CD4-positive, alpha-beta memory T cell (primary cell): ENCODE measurements at regions not wholly inside any gene's neighbourhood (a gene's known extent, or its start where the extent isn't known, plus 50 kb on each side); places are given as distances from the start of the nearest gene placed in this dataset.

ENCODE experiments used
- CTCF ChIA-PET: fragments of 350-600 bp; sonication (Branson Sonifier 250); formaldehyde crosslinking; loops from one replicate; lab custom pipeline; 2021; ENCODE audit warnings: inconsistent platforms; ENCODE audit not compliant: partially characterized antibody; lab: Charles Lee
- POLR2A ChIA-PET: fragments of 350-600 bp; sonication (Branson Sonifier 250); formaldehyde crosslinking; loops from one replicate; lab custom pipeline; 2021; ENCODE audit not compliant: partially characterized antibody; lab: Charles Lee
- DNase-seq, 5 donors: peaks; one replicate each; pipeline versions ENCODE4 v3.0.0 to v3.0.0-alpha.2; 2020 to 2022; ENCODE audit warnings: mixed read lengths in 1 of 5
- H3K27ac ChIP-seq: one replicate; pipeline ENCODE4 v1.7.0; 2013; ENCODE audit warnings: low read depth, low read length
- H3K27me3 ChIP-seq: 2 replicates; pipeline ENCODE4 v1.7.0; 2013; ENCODE audit warnings: mild to moderate bottlenecking, low read length, moderate library complexity; ENCODE audit not compliant: insufficient read depth
- H3K36me3 ChIP-seq: 2 replicates; pipeline ENCODE4 v1.7.0; 2013; ENCODE audit warnings: mild to moderate bottlenecking, low read length, moderate library complexity; ENCODE audit not compliant: insufficient read depth
- H3K4me1 ChIP-seq: 2 replicates; pipeline ENCODE4 v1.7.0; 2013; ENCODE audit warnings: mild to moderate bottlenecking, low read length, moderate library complexity; ENCODE audit not compliant: insufficient read depth
- H3K4me3 ChIP-seq, 2 donors: one replicate each; pipeline ENCODE4 v1.7.0; 2013; ENCODE audit warnings: low read length in 2 of 2, mild to moderate bottlenecking in 1 of 2
- H3K9me3 ChIP-seq, 2 donors: one replicate each; pipeline ENCODE4 v1.7.0; 2013; ENCODE audit warnings: low read length in 2 of 2, control low read depth in 1 of 2; ENCODE audit not compliant: control insufficient read depth in 1 of 2
- H3K27ac Mint-ChIP-seq, 7 donors: one replicate each; pipeline ENCODE4 v1.8.0; 2020 to 2021; ENCODE audit warnings: mixed read lengths in 7 of 7, mild to moderate bottlenecking in 6 of 7, inconsistent platforms in 3 of 7, moderate library complexity in 3 of 7
- H3K27me3 Mint-ChIP-seq, 2 donors: one replicate each; pipeline ENCODE4 v1.8.0; 2020 to 2021; ENCODE audit warnings: mixed read lengths in 2 of 2
- H3K36me3 Mint-ChIP-seq, 2 donors: one replicate each; pipeline ENCODE4 v1.8.0; 2020 to 2021; ENCODE audit warnings: mixed read lengths in 2 of 2, inconsistent platforms in 1 of 2, mild to moderate bottlenecking in 1 of 2
- H3K4me1 Mint-ChIP-seq, 4 donors: one replicate each; pipeline ENCODE4 v1.8.0; 2020 to 2021; ENCODE audit warnings: mixed read lengths in 4 of 4, mild to moderate bottlenecking in 1 of 4
- H3K4me3 Mint-ChIP-seq, 8 donors: one replicate each; pipeline ENCODE4 v1.8.0; 2020 to 2021; ENCODE audit warnings: mixed read lengths in 8 of 8, mild to moderate bottlenecking in 7 of 8, moderate library complexity in 6 of 8, inconsistent platforms in 3 of 8
- H3K9me3 Mint-ChIP-seq, 8 donors: one replicate each; pipeline ENCODE4 v1.8.0; 2020 to 2021; ENCODE audit warnings: mixed read lengths in 8 of 8, mild to moderate bottlenecking in 5 of 8, inconsistent platforms in 3 of 8, moderate library complexity in 1 of 8
- intact Hi-C: fragments of 100-400 bp; cut with micrococcal nuclease; formaldehyde crosslinking; loops from one replicate; pipeline ENCODE4 v1.15.1; 2023

DNA sequence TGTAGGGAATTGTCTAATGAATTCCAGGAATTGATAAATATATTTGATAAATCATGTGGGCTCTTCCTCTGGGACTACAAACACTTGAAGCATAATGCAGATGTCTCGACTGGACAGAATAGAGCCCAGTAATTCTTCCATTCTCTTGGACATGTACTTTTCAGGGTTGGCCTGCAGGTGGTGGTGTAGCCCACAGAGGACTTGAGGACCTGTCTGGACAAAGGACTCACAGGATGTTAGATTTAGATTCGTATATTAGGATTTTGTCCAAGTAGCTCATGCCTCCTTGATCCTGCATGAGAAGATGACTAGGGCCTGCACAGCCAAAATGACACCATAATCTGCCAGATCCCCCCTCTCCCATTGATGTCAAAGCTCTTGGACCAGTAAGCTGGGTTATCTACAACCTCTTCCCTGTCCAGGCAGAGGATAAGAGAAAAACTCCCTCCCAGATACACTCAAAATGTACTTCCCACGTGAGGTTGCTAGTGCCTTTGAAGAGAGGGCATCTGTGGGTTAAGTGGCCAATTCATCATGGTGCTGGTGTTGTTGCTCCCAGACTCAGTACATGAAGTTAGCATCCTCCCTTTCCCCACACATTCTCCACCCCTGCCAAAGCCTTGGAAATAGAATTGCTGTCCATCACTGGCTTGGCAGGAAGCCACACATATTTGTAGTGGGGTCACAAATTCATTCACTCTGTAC lies 88.6 kb upstream of the ZNF280D start:
- Mint-ChIP-seq H3K27ac (peak overlapping the region in 1 of 7 donors; percentile 42), H3K36me3 (no peaks in the 10 kb centered on the region), H3K27me3 (no peaks in the 10 kb centered on the region), H3K4me3 (no peak overlapping the region), H3K4me1 (no peaks in the 10 kb centered on the region), H3K9me3 (no peaks in the 10 kb centered on the region)
- Histone ChIP-seq H3K36me3 (no peaks in the 10 kb centered on the region), H3K27me3 (no peaks in the 10 kb centered on the region), H3K4me1 (no peaks in the 10 kb centered on the region), H3K4me3 (no peak overlapping the region), H3K9me3 (no peaks in the 10 kb centered on the region), H3K27ac (no peak overlapping the region)
- peak in 4 of 5 donors; percentile 29 to 46 (median 38) for DNase-seq
- POLR2A ChIA-PET, result no interaction called here
- intact Hi-C loops, result loop anchor here (5.0 kb wide), 1 partner anchor 390 kb away; no protein-coding TSS in a partner anchor
- CTCF ChIA-PET, result interaction anchor here (0.7 to 3.4 kb wide), 5 partner anchors 8 to 485 kb away, joined by 3 to 19 read pairs (median 4); no protein-coding TSS in a partner anchor

DNA sequence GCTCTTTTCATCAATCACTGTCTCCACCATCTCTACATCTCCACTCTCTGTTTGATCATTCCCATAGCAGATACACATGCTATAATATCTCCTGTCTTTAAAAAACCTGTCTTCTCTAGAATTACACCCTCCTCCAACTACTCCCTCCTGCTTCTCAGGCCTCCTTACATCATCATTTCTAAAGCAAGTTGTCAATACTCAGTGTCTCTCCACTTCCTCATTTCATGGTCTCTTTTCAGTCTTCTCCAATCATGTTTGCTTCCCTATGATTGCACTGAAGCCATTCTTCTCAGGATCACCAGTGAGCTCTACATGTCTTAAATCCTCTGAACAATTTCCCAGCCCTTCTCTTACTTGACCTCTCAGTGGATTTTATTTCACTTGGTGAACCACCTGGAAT lies 87.0 kb upstream of the ZNF280D start:
- Mint-ChIP-seq H3K9me3 (no peaks in the 10 kb centered on the region), H3K36me3 (no peaks in the 10 kb centered on the region), H3K4me3 (no peak overlapping the region), H3K27ac (peak overlapping the region in 1 of 7 donors; percentile 13), H3K27me3 (no peaks in the 10 kb centered on the region), H3K4me1 (peaks cover 0 to under 1% (median 0%) of the 10 kb centered on the region in 4 donors)
- CTCF ChIA-PET, result interaction anchor here (1.3 kb wide), 1 partner anchor 486 kb away, joined by 5 read pairs; no protein-coding TSS in a partner anchor
- no peak overlapping the region for H3K27ac ChIP-seq
- no peaks in the 10 kb centered on the region for H3K4me1 ChIP-seq
- no peak for DNase-seq
- no peaks in the 10 kb centered on the region for H3K36me3 ChIP-seq
- POLR2A ChIA-PET, result no interaction called here
- intact Hi-C loops, result loop anchor here (5.0 kb wide), 1 partner anchor 392 kb away; no protein-coding TSS in a partner anchor
- no peaks in the 10 kb centered on the region for H3K9me3 ChIP-seq
- H3K27me3 ChIP-seq, result no peaks in the 10 kb centered on the region
- H3K4me3 ChIP-seq, result no peak overlapping the region

DNA sequence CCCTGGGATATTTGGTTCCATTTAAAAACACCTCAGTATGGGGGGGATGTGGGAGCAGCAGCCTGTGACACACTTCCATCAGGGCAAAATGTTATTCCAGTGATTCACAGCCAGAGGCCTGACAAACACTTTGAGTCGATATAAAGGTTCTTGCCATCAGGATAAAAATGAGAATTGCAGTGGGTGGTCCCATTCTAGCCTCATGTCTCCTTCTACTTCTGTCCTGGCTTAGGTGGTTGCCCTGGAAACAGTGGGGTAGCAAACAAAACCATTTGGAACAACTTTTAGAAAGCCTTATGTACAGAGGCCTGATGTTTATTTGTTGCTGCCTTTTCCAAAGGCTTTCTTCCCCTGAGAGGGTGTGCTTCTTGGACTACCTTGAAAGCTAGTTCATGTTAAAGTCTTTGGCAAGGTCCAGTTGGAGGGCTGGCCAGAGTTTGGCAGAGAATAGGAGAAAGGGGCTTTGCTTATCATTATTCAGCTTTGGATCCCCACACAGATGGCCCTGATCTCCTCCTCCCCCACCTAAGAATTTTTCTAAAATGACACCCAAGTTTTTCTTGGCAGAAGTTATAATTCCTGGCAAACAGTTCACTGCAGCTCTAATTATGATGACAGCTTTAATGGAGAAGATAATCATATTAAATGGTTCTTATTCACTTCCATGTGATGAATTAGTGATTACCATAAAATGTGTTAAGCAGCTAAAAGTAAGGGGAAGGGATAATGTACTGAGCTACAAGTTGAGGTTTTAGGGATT lies 84.2 kb upstream of the ZNF280D start:
- DNase-seq, result no peak
- no peaks in the 10 kb centered on the region for H3K27me3 Mint-ChIP-seq
- Histone ChIP-seq H3K36me3 (no peaks in the 10 kb centered on the region), H3K4me3 (no peak overlapping the region), H3K4me1 (no peaks in the 10 kb centered on the region), H3K27ac (no peak overlapping the region), H3K27me3 (no peaks in the 10 kb centered on the region), H3K9me3 (no peaks in the 10 kb centered on the region)
- H3K4me3 Mint-ChIP-seq, result no peak overlapping the region
- H3K27ac Mint-ChIP-seq, result no peak overlapping the region
- intact Hi-C loops, result no loop called here
- H3K9me3 Mint-ChIP-seq, result no peaks in the 10 kb centered on the region
- ChIA-PET CTCF (interaction anchor here (1.4 kb wide), 1 partner anchor 489 kb away, joined by 3 read pairs; no protein-coding TSS in a partner anchor), POLR2A (no interaction called here)
- no peaks in the 10 kb centered on the region for H3K36me3 Mint-ChIP-seq
- H3K4me1 Mint-ChIP-seq, result peaks cover 2 to 7% (median 5%) of the 10 kb centered on the region in 4 donors

DNA sequence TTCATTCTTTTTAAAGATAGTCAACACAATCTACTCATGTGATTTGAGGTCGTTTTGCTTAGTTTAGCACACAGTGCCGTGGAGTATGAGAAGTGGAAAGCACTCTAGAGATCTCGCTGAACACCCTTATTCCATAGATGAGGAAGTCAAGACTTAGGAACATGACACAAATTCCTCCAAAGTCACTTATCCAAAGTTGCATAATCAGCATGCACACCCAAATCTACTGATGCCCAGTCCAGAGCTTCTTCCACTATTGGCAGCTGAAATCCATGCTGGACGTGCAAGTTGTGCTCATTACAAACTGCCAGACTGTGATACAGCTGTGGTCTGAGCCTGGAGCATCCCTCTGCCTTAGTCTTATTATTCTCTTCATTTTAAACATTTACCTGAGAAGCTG lies 83.5 kb upstream of the ZNF280D start:
- Histone ChIP-seq H3K27ac (no peak overlapping the region), H3K27me3 (no peaks in the 10 kb centered on the region), H3K4me3 (no peak overlapping the region), H3K9me3 (no peaks in the 10 kb centered on the region), H3K36me3 (no peaks in the 10 kb centered on the region), H3K4me1 (no peaks in the 10 kb centered on the region)
- CTCF ChIA-PET, result interaction anchor here (1.3 kb wide), 1 partner anchor 397 kb away, joined by 3 read pairs; no protein-coding TSS in a partner anchor
- DNase-seq, result no peak
- H3K4me3 Mint-ChIP-seq, result no peak overlapping the region
- no peak overlapping the region for H3K27ac Mint-ChIP-seq
- no peaks in the 10 kb centered on the region for H3K36me3 Mint-ChIP-seq
- intact Hi-C loops, result no loop called here
- no peaks in the 10 kb centered on the region for H3K27me3 Mint-ChIP-seq
- peaks cover 2 to 7% (median 5%) of the 10 kb centered on the region in 4 donors for H3K4me1 Mint-ChIP-seq
- POLR2A ChIA-PET, result no interaction called here
- H3K9me3 Mint-ChIP-seq, result no peaks in the 10 kb centered on the region

DNA sequence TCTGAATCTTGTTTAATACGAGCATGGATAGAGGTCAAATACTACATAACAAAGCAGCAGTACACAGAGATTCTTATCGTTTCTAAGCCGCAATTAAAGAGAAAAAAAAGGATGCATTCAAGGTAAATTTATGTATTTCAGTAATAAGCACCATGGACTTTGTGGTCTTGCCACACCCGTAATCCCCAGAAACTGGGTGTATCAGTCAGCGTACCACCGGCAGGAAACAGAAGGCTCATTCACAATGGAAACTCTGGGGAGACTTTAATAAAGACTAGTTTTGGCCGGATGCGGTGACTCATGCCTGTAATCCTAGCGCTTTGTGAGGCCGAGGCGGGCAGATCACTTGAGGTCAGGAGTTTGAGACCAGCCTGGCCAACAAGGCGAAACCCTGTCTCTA lies 81.9 kb upstream of the ZNF280D start:
- Mint-ChIP-seq H3K27me3 (no peaks in the 10 kb centered on the region), H3K27ac (no peak overlapping the region), H3K36me3 (no peaks in the 10 kb centered on the region), H3K4me3 (peak overlapping the region in 1 of 8 donors; percentile 14), H3K9me3 (peaks cover 0 to 6% (median 2%) of the 10 kb centered on the region in 8 donors), H3K4me1 (peaks cover 2 to 7% (median 5%) of the 10 kb centered on the region in 4 donors)
- Histone ChIP-seq H3K36me3 (no peaks in the 10 kb centered on the region), H3K27me3 (no peaks in the 10 kb centered on the region), H3K9me3 (no peaks in the 10 kb centered on the region), H3K27ac (no peak overlapping the region), H3K4me1 (no peaks in the 10 kb centered on the region), H3K4me3 (no peak overlapping the region)
- intact Hi-C loops, result no loop called here
- peak in 2 of 5 donors; percentile 2 to 35 for DNase-seq
- POLR2A ChIA-PET, result no interaction called here
- CTCF ChIA-PET, result no interaction called here

DNA sequence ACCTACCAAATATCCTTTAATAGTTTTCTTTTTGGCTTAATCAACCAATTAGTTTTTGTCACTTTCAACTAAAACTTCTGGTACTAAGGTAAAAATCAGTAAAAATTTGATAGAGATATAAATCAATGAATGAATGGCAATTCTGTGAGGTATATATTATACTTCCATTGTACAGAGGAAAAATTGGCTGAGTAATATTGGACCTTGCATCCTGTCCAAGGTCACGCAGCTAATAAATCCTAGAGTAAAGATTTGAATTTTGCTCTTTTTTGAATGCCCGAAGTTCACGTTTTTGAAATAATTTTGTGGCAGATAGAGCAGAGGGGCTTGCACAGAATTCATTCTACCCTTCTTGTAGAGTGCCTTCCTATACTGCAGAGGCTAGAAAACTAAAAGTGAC lies 81.1 kb upstream of the ZNF280D start:
- Mint-ChIP-seq H3K4me1 (peaks cover 2 to 7% (median 5%) of the 10 kb centered on the region in 4 donors), H3K27ac (no peak overlapping the region), H3K9me3 (peaks cover 0 to 11% (median 4%) of the 10 kb centered on the region in 8 donors), H3K36me3 (peaks cover under 1 to 3% of the 10 kb centered on the region in 2 donors), H3K4me3 (no peak overlapping the region), H3K27me3 (no peaks in the 10 kb centered on the region)
- no peaks in the 10 kb centered on the region for H3K36me3 ChIP-seq
- no peak overlapping the region for H3K27ac ChIP-seq
- no peak for DNase-seq
- H3K27me3 ChIP-seq, result no peaks in the 10 kb centered on the region
- intact Hi-C loops, result no loop called here
- no peaks in the 10 kb centered on the region for H3K9me3 ChIP-seq
- ChIA-PET POLR2A (no interaction called here), CTCF (interaction anchor here (0.9 kb wide), 1 partner anchor 492 kb away, joined by 3 read pairs; no protein-coding TSS in a partner anchor)
- no peaks in the 10 kb centered on the region for H3K4me1 ChIP-seq
- H3K4me3 ChIP-seq, result no peak overlapping the region

DNA sequence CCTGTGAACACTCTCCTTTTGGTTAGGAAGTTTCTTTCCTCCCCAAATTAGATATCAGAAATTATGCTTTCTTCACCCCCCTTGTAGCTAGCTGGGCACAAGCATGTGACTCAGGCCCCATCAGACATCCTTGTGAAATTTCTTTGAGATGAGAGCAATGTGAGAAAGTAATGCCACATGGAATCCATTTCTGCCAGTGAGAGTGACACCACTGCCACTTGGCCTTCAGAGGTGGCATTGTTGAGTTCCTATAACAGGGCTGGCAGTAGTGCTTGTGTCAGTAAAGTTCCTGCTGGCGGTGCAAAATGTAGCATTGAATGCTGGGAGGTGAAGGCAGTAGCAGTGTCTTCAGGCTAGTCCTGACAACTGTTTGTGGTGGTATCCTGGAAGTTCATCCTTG lies 80.7 kb upstream of the ZNF280D start:
- no peaks in the 10 kb centered on the region for H3K27me3 ChIP-seq
- peaks cover 2 to 7% (median 5%) of the 10 kb centered on the region in 4 donors for H3K4me1 Mint-ChIP-seq
- H3K27ac ChIP-seq, result no peak overlapping the region
- peaks cover 0 to 2% of the 10 kb centered on the region in 2 donors for H3K27me3 Mint-ChIP-seq
- H3K27ac Mint-ChIP-seq, result no peak overlapping the region
- ChIA-PET POLR2A (no interaction called here), CTCF (interaction anchor here (0.9 to 1.1 kb wide), 2 partner anchors 8 to 492 kb away, joined by 3 to 4 read pairs; no protein-coding TSS in a partner anchor)
- DNase-seq, result no peak
- intact Hi-C loops, result no loop called here
- no peaks in the 10 kb centered on the region for H3K9me3 ChIP-seq
- no peak overlapping the region for H3K4me3 ChIP-seq
- peaks cover 5 to 7% of the 10 kb centered on the region in 2 donors for H3K36me3 Mint-ChIP-seq
- peaks cover 0 to 13% (median 6%) of the 10 kb centered on the region in 8 donors for H3K9me3 Mint-ChIP-seq
- no peaks in the 10 kb centered on the region for H3K36me3 ChIP-seq
- no peaks in the 10 kb centered on the region for H3K4me1 ChIP-seq
- no peak overlapping the region for H3K4me3 Mint-ChIP-seq
